GM23338 (cell line): ENCODE measurements at regions not wholly inside any gene's neighbourhood (a gene's known extent, or its start where the extent isn't known, plus 50 kb on each side); places are given as distances from the start of the nearest gene placed in this dataset.

Experiments
- CTCF ChIP-seq, 2 experiments: fragments of 200-600 bp in 1 of 2; sonication (generic) in 1 of 2; conservative IDR thresholded peaks; 2 replicates each; pipeline versions ENCODE4 v1.5.1 to v1.6.1; 2016 to 2017; ENCODE audit warnings: antibody characterized with exemption in 2 of 2, low read depth in 2 of 2, mild to moderate bottlenecking in 2 of 2, moderate library complexity in 1 of 2
- EZH2 ChIP-seq: fragments of 200-600 bp; sonication (generic); IDR thresholded peaks from one replicate; pipeline ENCODE4 v1.8.0; 2017; ENCODE audit warnings: antibody characterized with exemption, mild to moderate bottlenecking, low read depth; ENCODE audit not compliant: unreplicated experiment
- EZH2phosphoT487 ChIP-seq: fragments of 200-600 bp; sonication (generic); IDR thresholded peaks from one replicate; pipeline ENCODE4 v1.8.1; 2018; ENCODE audit warnings: antibody characterized with exemption; ENCODE audit not compliant: unreplicated experiment
- POLR2AphosphoS5 ChIP-seq: IDR thresholded peaks from 2 replicates; pipeline ENCODE4 v1.6.1; 2016; ENCODE audit warnings: antibody characterized with exemption, low read depth
- TF ChIP-seq, protein P1 (sequence below): IDR thresholded peaks from 2 replicates; pipeline ENCODE4 v1.6.1; 2016; ENCODE audit warnings: antibody characterized with exemption
- TF ChIP-seq, protein P2 (sequence below): IDR thresholded peaks from one replicate; pipeline ENCODE4 v1.6.1; 2018; ENCODE audit warnings: antibody characterized with exemption; ENCODE audit not compliant: unreplicated experiment

GRCh38 chr9:99421369-99421768 is 199.3 kb downstream of the SEC61B start:
- TF ChIP-seq CTCF (conservative IDR thresholded peaks at IDR 0.05; ENCODE audit: low read depth in 2 of 2) (no peak), POLR2AphosphoS5 (no peak), EZH2 (no peak), EZH2phosphoT487 (no peak)
- TF ChIP-seq, protein P1, sequence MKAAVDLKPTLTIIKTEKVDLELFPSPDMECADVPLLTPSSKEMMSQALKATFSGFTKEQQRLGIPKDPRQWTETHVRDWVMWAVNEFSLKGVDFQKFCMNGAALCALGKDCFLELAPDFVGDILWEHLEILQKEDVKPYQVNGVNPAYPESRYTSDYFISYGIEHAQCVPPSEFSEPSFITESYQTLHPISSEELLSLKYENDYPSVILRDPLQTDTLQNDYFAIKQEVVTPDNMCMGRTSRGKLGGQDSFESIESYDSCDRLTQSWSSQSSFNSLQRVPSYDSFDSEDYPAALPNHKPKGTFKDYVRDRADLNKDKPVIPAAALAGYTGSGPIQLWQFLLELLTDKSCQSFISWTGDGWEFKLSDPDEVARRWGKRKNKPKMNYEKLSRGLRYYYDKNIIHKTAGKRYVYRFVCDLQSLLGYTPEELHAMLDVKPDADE = no peak
- TF ChIP-seq, protein P2, sequence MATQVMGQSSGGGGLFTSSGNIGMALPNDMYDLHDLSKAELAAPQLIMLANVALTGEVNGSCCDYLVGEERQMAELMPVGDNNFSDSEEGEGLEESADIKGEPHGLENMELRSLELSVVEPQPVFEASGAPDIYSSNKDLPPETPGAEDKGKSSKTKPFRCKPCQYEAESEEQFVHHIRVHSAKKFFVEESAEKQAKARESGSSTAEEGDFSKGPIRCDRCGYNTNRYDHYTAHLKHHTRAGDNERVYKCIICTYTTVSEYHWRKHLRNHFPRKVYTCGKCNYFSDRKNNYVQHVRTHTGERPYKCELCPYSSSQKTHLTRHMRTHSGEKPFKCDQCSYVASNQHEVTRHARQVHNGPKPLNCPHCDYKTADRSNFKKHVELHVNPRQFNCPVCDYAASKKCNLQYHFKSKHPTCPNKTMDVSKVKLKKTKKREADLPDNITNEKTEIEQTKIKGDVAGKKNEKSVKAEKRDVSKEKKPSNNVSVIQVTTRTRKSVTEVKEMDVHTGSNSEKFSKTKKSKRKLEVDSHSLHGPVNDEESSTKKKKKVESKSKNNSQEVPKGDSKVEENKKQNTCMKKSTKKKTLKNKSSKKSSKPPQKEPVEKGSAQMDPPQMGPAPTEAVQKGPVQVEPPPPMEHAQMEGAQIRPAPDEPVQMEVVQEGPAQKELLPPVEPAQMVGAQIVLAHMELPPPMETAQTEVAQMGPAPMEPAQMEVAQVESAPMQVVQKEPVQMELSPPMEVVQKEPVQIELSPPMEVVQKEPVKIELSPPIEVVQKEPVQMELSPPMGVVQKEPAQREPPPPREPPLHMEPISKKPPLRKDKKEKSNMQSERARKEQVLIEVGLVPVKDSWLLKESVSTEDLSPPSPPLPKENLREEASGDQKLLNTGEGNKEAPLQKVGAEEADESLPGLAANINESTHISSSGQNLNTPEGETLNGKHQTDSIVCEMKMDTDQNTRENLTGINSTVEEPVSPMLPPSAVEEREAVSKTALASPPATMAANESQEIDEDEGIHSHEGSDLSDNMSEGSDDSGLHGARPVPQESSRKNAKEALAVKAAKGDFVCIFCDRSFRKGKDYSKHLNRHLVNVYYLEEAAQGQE = no peak
